ENCODE measurements at regions not wholly inside any gene's neighbourhood (a gene's known extent, or its start where the extent isn't known, plus 50 kb on each side); places are given as distances from the start of the nearest gene placed in this dataset.
"Not testable (repeated sequence)": the region's sequence is repeated elsewhere in the genome, so short reads cannot be mapped to it uniquely, and the experiment has no call there.

GRCh38 chr12:131278451-131279115, 324.9 kb downstream of the ADGRD1 start:
- not testable (repeated sequence) for H3K4me3 ChIP-seq (ENCODE audit: low read length); H3K27me3 ChIP-seq (ENCODE audit: insufficient read depth, low read length); H3K4me1 ChIP-seq (ENCODE audit: insufficient read depth, low read length); H3K9me3 ChIP-seq (ENCODE audit: low read depth, low read length)

- H3K4me1 ChIP-seq (ENCODE audit: insufficient read depth, low read length) = no peaks in the 10 kb centered on the region
- no peaks in the 10 kb centered on the region for H3K9me3 ChIP-seq (ENCODE audit: low read depth, low read length)
- H3K4me3 ChIP-seq (ENCODE audit: low read length) = no peak overlapping the region
- H3K27me3 ChIP-seq (ENCODE audit: insufficient read depth, low read length) = no peaks in the 10 kb centered on the region
Measured at GRCh38 chr12:131279281-131279921, 325.7 kb downstream of the ADGRD1 start.

GRCh38 chr12:131280426-131280825, 326.7 kb downstream of the ADGRD1 start:
- H3K27me3 ChIP-seq (ENCODE audit: insufficient read depth, low read length) = no peaks in the 10 kb centered on the region
- H3K4me1 ChIP-seq (ENCODE audit: insufficient read depth, low read length) = no peaks in the 10 kb centered on the region
- no peak overlapping the region for H3K4me3 ChIP-seq (ENCODE audit: low read length)
- no peaks in the 10 kb centered on the region for H3K9me3 ChIP-seq (ENCODE audit: low read depth, low read length)

GRCh38 chr12:131281016-131281415, 327.3 kb downstream of the ADGRD1 start:
- H3K4me3 ChIP-seq (ENCODE audit: low read length) = no peak overlapping the region
- H3K9me3 ChIP-seq (ENCODE audit: low read depth, low read length) = no peaks in the 10 kb centered on the region
- H3K4me1 ChIP-seq (ENCODE audit: insufficient read depth, low read length) = no peaks in the 10 kb centered on the region
- H3K27me3 ChIP-seq (ENCODE audit: insufficient read depth, low read length) = no peaks in the 10 kb centered on the region

GRCh38 chr12:131282292-131283080, 328.8 kb downstream of the ADGRD1 start:
- Histone ChIP-seq H3K9me3 (ENCODE audit: low read depth, low read length) (no peaks in the 10 kb centered on the region), H3K4me1 (ENCODE audit: insufficient read depth, low read length) (no peaks in the 10 kb centered on the region), H3K4me3 (ENCODE audit: low read length) (no peak overlapping the region), H3K27me3 (ENCODE audit: insufficient read depth, low read length) (no peaks in the 10 kb centered on the region)

- Histone ChIP-seq H3K27me3 (ENCODE audit: insufficient read depth, low read length) (no peaks in the 10 kb centered on the region), H3K4me3 (ENCODE audit: low read length) (no peak overlapping the region), H3K9me3 (ENCODE audit: low read depth, low read length) (no peaks in the 10 kb centered on the region), H3K4me1 (ENCODE audit: insufficient read depth, low read length) (no peaks in the 10 kb centered on the region)
Measured at GRCh38 chr12:131283191-131283861, 329.6 kb downstream of the ADGRD1 start.

GRCh38 chr12:131283862-131284825, 330.4 kb downstream of the ADGRD1 start:
- not testable (repeated sequence) for H3K27me3 ChIP-seq (ENCODE audit: insufficient read depth, low read length); H3K9me3 ChIP-seq (ENCODE audit: low read depth, low read length); H3K4me3 ChIP-seq (ENCODE audit: low read length); H3K4me1 ChIP-seq (ENCODE audit: insufficient read depth, low read length)

- H3K27me3 ChIP-seq (ENCODE audit: insufficient read depth, low read length); H3K4me1 ChIP-seq (ENCODE audit: insufficient read depth, low read length); H3K4me3 ChIP-seq (ENCODE audit: low read length); H3K9me3 ChIP-seq (ENCODE audit: low read depth, low read length): not testable (repeated sequence)
Measured at GRCh38 chr12:131284954-131285904, 331.5 kb downstream of the ADGRD1 start.

GRCh38 chr12:131285905-131286295, 332.2 kb downstream of the ADGRD1 start:
- not testable (repeated sequence) for H3K9me3 ChIP-seq (ENCODE audit: low read depth, low read length); H3K4me3 ChIP-seq (ENCODE audit: low read length); H3K27me3 ChIP-seq (ENCODE audit: insufficient read depth, low read length); H3K4me1 ChIP-seq (ENCODE audit: insufficient read depth, low read length)

GRCh38 chr12:131286301-131286700, 332.6 kb downstream of the ADGRD1 start:
- not testable (repeated sequence) for H3K9me3 ChIP-seq (ENCODE audit: low read depth, low read length); H3K27me3 ChIP-seq (ENCODE audit: insufficient read depth, low read length); H3K4me3 ChIP-seq (ENCODE audit: low read length); H3K4me1 ChIP-seq (ENCODE audit: insufficient read depth, low read length)

- Histone ChIP-seq H3K27me3 (ENCODE audit: insufficient read depth, low read length) (no peaks in the 10 kb centered on the region), H3K4me1 (ENCODE audit: insufficient read depth, low read length) (no peaks in the 10 kb centered on the region), H3K4me3 (ENCODE audit: low read length) (no peak overlapping the region), H3K9me3 (ENCODE audit: low read depth, low read length) (no peaks in the 10 kb centered on the region)
Measured at GRCh38 chr12:131287015-131287937, 333.6 kb downstream of the ADGRD1 start.

- no peaks in the 10 kb centered on the region for H3K9me3 ChIP-seq (ENCODE audit: low read depth, low read length)
- no peaks in the 10 kb centered on the region for H3K4me1 ChIP-seq (ENCODE audit: insufficient read depth, low read length)
- no peak overlapping the region for H3K4me3 ChIP-seq (ENCODE audit: low read length)
- H3K27me3 ChIP-seq (ENCODE audit: insufficient read depth, low read length) = no peaks in the 10 kb centered on the region
Measured at GRCh38 chr12:131287938-131288764, 334.4 kb downstream of the ADGRD1 start.

All from mononuclear cell (primary cell).